ENCODE measurements at regions not wholly inside any gene's neighbourhood (a gene's known extent, or its start where the extent isn't known, plus 50 kb on each side); places are given as distances from the start of the nearest gene placed in this dataset.

DNA sequence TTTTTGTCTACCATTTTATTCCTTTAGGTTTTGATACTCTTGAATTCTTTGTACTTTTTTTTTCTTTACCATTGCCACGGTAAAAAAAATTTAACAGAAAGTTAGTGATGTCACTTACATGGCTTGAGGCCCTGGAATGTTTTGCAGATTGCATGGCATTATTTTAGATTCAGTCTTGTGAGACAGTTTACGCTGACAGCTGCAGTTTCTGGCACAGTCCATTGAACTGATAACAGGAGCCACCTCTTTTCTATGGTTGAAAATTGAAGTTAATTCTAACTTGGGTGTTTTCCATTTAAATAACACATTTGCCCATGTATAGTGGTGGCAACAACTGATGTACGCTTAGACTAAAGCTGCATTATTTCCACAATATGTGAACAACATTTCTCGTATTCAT lies 1028.5 kb downstream of the CDH18 start (continued):
- no peak for TF ChIP-seq REST (IDR thresholded peaks at IDR 0.05; ENCODE audit: unreplicated experiment)
- no peak for TF ChIP-seq EZH2phosphoT487 (IDR thresholded peaks at IDR 0.05; ENCODE audit: unreplicated experiment)
- no peak for TF ChIP-seq POLR2AphosphoS5 (IDR thresholded peaks at IDR 0.05; ENCODE audit: low read depth)
- TF ChIP-seq EZH2 (IDR thresholded peaks at IDR 0.05; ENCODE audit: low read depth, unreplicated experiment) = no peak
- TF ChIP-seq, protein P1, sequence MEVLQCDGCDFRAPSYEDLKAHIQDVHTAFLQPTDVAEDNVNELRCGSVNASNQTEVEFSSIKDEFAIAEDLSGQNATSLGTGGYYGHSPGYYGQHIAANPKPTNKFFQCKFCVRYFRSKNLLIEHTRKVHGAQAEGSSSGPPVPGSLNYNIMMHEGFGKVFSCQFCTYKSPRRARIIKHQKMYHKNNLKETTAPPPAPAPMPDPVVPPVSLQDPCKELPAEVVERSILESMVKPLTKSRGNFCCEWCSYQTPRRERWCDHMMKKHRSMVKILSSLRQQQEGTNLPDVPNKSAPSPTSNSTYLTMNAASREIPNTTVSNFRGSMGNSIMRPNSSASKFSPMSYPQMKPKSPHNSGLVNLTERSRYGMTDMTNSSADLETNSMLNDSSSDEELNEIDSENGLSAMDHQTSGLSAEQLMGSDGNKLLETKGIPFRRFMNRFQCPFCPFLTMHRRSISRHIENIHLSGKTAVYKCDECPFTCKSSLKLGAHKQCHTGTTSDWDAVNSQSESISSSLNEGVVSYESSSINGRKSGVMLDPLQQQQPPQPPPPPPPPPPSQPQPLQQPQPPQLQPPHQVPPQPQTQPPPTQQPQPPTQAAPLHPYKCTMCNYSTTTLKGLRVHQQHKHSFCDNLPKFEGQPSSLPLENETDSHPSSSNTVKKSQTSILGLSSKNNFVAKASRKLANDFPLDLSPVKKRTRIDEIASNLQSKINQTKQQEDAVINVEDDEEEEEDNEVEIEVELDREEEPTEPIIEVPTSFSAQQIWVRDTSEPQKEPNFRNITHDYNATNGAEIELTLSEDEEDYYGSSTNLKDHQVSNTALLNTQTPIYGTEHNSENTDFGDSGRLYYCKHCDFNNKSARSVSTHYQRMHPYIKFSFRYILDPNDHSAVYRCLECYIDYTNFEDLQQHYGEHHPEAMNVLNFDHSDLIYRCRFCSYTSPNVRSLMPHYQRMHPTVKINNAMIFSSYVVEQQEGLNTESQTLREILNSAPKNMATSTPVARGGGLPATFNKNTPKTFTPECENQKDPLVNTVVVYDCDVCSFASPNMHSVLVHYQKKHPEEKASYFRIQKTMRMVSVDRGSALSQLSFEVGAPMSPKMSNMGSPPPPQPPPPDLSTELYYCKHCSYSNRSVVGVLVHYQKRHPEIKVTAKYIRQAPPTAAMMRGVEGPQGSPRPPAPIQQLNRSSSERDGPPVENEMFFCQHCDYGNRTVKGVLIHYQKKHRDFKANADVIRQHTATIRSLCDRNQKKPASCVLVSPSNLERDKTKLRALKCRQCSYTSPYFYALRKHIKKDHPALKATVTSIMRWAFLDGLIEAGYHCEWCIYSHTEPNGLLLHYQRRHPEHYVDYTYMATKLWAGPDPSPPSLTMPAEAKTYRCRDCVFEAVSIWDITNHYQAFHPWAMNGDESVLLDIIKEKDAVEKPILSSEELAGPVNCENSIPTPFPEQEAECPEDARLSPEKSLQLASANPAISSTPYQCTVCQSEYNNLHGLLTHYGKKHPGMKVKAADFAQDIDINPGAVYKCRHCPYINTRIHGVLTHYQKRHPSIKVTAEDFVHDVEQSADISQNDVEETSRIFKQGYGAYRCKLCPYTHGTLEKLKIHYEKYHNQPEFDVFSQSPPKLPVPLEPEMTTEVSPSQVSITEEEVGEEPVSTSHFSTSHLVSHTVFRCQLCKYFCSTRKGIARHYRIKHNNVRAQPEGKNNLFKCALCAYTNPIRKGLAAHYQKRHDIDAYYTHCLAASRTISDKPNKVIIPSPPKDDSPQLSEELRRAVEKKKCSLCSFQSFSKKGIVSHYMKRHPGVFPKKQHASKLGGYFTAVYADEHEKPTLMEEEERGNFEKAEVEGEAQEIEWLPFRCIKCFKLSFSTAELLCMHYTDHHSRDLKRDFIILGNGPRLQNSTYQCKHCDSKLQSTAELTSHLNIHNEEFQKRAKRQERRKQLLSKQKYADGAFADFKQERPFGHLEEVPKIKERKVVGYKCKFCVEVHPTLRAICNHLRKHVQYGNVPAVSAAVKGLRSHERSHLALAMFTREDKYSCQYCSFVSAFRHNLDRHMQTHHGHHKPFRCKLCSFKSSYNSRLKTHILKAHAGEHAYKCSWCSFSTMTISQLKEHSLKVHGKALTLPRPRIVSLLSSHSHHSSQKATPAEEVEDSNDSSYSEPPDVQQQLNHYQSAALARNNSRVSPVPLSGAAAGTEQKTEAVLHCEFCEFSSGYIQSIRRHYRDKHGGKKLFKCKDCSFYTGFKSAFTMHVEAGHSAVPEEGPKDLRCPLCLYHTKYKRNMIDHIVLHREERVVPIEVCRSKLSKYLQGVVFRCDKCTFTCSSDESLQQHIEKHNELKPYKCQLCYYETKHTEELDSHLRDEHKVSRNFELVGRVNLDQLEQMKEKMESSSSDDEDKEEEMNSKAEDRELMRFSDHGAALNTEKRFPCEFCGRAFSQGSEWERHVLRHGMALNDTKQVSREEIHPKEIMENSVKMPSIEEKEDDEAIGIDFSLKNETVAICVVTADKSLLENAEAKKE (CRISPR knock-in tag; IDR thresholded peaks at IDR 0.05) = no peak
- TF ChIP-seq ZNF114 (CRISPR knock-in tag; IDR thresholded peaks at IDR 0.05) = no peak

DNA sequence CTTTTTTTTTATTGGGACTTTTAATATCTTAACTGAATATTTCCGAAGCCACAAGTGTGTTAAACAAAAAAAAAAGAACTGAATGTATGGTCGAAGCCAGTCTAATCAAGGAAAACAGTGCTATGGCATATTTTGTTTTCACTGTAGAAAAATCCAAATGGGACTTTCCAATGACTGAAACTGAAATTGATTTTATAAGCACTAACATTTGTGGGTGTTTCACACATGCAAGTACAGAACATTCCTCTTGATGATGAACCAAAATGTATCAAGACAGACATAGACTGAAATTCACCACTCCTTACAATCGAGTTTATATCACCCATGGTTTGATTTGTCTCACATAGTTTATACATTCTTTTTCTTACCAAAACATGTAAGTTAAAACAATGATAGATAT lies 1026.8 kb downstream of the CDH18 start:
- no peak for ATAC-seq
- Mint-ChIP-seq H3K4me3 (no peak overlapping the region), H3K4me1 (no peaks in the 10 kb centered on the region), H3K36me3 (ENCODE audit: low read depth) (no peaks in the 10 kb centered on the region), H3K27ac (no peak overlapping the region), H3K27me3 (ENCODE audit: insufficient read depth, low read depth, poor library complexity) (no peaks in the 10 kb centered on the region), H3K9me3 (no peaks in the 10 kb centered on the region; the same call in 2 of the 3 replicates)
- Histone ChIP-seq H3K79me2 (replicated peaks; ENCODE audit: insufficient read depth) (no peaks in the 10 kb centered on the region), H3F3A (replicated peaks; ENCODE audit: low read depth) (no peaks in the 10 kb centered on the region), H3K4me2 (no peak overlapping the region), H3K4me1 (ENCODE audit: insufficient read depth) (no peaks in the 10 kb centered on the region), H3K36me3 (ENCODE audit: insufficient read depth) (no peaks in the 10 kb centered on the region), H3K4me3 (no peak overlapping the region), H2AFZ (no peak overlapping the region), H3K27me3 (ENCODE audit: insufficient read depth) (no peaks in the 10 kb centered on the region), H3K9me2 (ENCODE audit: insufficient read depth) (no peaks in the 10 kb centered on the region), H4K20me1 (replicated peaks; ENCODE audit: insufficient read depth) (no peaks in the 10 kb centered on the region), H3K27ac (ENCODE audit: low read depth) (no peak overlapping the region)
- no peak for DNase-seq (ENCODE audit: low spot score)
- TF ChIP-seq JUNB (IDR thresholded peaks at IDR 0.05; ENCODE audit: unreplicated experiment) (no peak), EZH2phosphoT487 (IDR thresholded peaks at IDR 0.05; ENCODE audit: unreplicated experiment) (no peak), NANOG (IDR thresholded peaks at IDR 0.05; ENCODE audit: borderline replicate concordance) (no peak), EZH2 (IDR thresholded peaks at IDR 0.05; ENCODE audit: low read depth, unreplicated experiment) (no peak), STAT1 (IDR thresholded peaks at IDR 0.05; ENCODE audit: unreplicated experiment) (no peak), ETS1 (IDR thresholded peaks at IDR 0.05) (no peak), ZNF331 (CRISPR knock-in tag; IDR thresholded peaks at IDR 0.05; ENCODE audit: low read depth) (no peak), REST (IDR thresholded peaks at IDR 0.05; ENCODE audit: unreplicated experiment) (no peak)
